ENCODE measurements at regions not wholly inside any gene's neighbourhood (a gene's known extent, or its start where the extent isn't known, plus 50 kb on each side); places are given as distances from the start of the nearest gene placed in this dataset.
"Not testable (repeated sequence)": the region's sequence is repeated elsewhere in the genome, so short reads cannot be mapped to it uniquely, and the experiment has no call there.

DNA sequence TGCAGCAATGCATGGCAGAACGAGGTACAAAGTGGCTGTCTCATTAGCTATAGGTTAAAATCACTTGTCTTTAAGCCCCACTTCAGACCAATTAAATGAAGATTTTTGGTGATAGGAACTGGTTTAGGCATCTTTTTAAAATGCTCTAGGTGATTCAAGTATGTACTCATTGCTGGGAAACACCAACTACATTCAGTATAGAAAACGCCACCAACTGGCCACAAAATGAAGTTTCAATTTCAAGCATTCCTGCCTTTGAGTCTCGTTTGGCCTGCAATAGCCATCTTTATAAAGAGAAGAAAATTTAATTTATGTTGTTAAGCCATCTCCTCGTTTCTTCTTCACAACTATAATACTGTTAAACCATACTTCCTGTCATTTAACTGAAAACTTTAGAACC lies 587.9 kb downstream of the GBE1 start:
- peak; percentile 31 for DNase-seq

GRCh38 chr3:81170298-81170697 lies 591.1 kb downstream of the GBE1 start:
- DNase-seq = no peak

DNA sequence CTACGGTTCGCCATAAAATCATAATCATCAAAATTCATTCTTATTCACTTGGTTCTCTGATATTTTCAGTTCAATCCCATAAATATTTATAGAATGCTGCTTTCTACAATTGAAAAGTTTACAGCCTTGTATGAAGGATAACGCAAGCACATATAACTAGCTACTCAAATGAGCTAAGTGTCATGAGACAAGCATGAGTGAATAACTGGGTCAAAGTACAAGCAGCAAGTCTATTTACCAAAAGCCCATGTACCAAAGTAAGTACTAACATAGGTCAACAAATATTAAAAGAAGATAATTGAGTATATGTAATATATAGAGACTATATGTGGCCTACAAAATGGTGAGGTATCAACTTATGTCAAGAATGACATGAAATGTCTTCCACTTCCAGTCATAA lies 596.6 kb downstream of the GBE1 start:
- no peak for DNase-seq

DNA sequence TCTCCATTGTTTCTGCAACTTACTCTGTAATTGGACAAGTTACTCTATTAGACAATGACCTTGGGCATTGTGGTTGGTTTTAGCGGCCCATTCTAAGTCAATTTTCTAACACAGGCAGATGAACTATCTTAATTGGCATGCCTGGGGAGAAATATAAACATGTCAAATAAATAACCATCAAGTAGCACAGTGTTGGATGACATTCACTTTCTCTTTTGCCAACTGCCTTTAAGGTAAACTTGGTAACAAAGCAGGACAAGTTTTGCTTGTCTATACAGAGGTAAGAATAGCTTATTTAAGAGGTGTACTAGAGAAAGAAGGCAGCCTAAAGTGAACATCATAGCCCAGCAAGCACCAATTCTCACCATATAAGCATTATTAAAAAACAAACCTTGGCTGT lies 599.6 kb downstream of the GBE1 start:
- no peak for DNase-seq

- DNase-seq = no peak
Observed at GRCh38 chr3:81161100-81161499, 600.3 kb downstream of the GBE1 start.

- DNase-seq = no peak
Observed at GRCh38 chr3:81154611-81155143, 606.8 kb downstream of the GBE1 start.

GRCh38 chr3:81152156-81152555 lies 609.3 kb downstream of the GBE1 start:
- no peak for DNase-seq

DNA sequence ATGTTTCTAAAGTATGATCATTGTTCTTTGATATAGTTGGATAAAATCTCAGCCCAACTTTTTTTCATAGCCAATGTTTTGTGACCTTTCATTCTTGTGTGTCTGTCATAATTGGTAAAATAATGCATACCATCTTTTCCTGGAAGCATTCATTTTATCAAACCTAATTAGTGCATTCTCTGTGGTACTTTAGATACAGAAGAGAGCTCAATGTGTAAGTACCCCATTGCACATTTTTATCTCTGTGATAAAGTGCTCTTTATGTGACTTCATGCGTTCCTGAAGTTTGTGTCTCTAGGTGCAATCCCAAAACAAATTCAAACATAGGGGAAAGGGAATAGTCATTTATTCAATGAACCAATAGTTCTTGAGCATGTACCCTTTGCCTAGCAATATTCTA lies 628.5 kb downstream of the GBE1 start:
- DNase-seq = no peak

- no peak for DNase-seq
Observed at GRCh38 chr3:81105789-81106488, 655.5 kb downstream of the GBE1 start.

DNA sequence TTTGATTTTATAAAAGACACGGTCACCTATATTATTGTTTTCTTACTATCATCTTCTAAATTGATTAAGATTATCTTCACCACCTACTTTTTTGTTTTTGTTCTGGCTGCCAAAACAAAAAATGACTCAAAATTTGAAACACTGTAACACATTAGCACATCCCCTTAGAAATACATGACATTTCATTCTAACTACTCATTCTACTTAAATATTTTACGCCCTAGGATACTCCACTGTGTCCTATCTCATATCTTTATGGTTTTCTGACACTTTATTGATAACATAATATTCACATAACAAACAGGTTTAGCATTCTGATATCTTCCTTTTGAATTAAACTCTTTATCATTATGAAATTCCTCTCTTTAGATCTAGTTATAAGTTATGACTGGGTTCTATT lies 656.2 kb downstream of the GBE1 start:
- DNase-seq = no peak

DNA sequence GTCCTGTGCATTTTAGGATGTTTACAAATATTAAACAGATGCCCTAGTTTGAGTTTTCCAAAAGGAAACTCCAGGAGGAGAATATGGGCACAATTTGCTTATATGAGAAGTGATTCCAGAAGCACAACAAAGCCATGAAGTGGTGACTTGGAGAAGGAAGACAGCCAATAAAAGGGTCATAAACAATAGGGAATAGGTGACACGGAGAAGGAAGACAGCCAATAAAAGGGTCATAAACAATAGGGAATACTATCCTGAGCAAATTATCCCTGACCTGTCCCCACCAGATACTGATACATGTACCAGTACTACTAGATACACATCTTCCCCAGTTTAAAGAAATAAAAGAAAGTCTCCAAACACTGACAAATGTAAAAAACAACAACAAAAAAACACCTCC lies 663.6 kb downstream of the GBE1 start:
- DNase-seq = no peak

DNA sequence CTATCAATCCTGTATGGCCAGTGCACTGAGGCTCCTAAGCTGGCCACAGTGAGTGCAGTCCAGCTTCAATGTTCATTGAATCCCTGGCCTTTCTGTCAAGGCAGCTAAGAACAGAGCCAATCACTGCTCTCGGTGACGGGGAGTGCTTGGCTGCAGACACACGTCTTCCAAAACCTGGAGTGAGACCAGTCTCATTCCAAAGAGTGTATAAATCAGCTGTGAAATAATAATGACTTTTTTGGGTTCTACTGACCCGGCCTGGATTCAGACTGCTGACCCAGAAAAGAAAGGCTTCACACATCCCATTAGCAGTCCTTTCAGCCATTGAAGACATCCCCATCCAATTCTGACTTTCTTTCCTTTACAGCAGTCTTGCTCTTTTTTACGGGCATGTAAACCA lies 665.5 kb downstream of the GBE1 start:
- no peak for DNase-seq

DNA sequence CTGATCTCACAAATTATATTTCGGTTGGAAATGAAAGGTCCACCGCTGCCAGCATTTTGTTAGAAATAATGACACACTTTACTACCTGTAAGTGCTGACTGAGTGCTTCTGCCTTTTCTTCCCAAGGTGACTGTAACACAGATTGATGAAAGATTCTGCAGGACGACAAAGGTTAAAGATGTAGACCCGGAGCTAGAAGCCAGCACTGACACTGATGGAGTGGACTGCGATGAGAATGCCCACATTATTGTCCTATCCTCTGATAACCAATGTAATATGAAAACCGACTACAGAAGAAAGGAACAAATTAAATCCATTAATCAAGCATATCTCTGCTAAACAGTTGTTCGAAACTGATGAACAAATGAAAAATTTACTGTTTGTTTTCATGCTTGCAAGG lies 666.5 kb downstream of the GBE1 start:
- DNase-seq = no peak

GRCh38 chr3:81087607-81088006 lies 673.8 kb downstream of the GBE1 start:
- DNase-seq = no peak

- no peak for DNase-seq
Observed at GRCh38 chr3:81086348-81086747, 675.1 kb downstream of the GBE1 start.

DNA sequence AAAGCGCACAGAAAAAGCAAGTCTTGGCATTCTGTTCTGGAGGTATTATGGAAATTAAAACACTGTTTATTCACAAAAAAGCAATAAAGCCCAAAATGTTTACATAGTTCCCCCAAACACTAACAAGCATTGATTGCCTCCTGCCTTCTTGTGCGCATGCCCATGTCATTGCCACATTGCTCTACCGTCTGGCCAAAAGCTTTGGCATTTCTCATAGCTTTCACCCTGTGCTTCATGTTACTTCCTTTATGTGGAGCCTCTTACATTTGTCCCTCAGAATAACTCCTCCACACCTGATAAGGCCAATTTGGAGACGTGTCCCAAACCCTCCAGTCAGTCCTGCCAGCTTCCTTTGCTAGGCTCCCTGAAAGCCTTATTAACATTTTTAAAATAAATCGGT lies 680.8 kb downstream of the GBE1 start:
- DNase-seq = no peak

DNA sequence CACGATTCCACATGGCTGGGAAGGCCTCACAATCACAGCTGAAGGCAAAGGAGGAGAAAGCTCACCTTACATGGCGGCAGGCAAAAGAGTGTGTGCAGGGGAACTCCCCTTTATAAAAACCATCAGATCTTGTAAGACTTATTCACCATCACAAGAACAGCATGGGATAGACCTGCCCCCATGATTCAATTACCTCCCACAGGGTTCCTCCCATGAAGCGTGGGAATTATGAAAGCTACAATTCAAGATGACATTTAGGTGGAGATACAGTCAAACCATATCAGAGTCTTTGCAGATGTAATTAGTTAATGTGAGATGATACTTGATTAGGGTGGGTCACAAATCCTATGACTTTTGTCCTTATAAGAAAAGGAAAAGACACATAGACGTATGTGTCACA lies 688.9 kb downstream of the GBE1 start:
- DNase-seq = no peak

- DNase-seq = no peak
Observed at GRCh38 chr3:81068546-81068945, 692.9 kb downstream of the GBE1 start.

GRCh38 chr3:81063896-81064295 lies 697.5 kb downstream of the GBE1 start:
- DNase-seq = no peak

DNA sequence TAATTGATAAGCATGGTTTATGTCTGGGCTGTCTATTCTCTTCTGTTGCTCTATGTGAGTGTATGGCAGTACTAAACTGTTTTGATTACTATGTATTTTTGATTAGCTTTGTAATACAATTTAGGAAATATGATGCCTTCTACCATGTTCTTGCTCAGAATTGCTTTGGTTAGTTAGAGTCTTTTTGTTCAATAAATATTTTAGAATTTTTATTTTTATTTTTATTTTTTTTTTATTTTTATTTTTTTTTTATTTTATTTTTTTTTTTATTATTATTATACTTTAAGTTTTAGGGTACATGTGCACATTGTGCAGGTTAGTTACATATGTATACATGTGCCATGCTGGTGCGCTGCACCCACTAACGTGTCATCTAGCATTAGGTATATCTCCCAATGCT lies 710.3 kb downstream of the GBE1 start:
- not testable (repeated sequence) for DNase-seq

GRCh38 chr3:81048058-81048665 lies 713.3 kb downstream of the GBE1 start:
- no peak for DNase-seq

GRCh38 chr3:81045976-81046375 lies 715.5 kb downstream of the GBE1 start:
- DNase-seq = no peak

DNA sequence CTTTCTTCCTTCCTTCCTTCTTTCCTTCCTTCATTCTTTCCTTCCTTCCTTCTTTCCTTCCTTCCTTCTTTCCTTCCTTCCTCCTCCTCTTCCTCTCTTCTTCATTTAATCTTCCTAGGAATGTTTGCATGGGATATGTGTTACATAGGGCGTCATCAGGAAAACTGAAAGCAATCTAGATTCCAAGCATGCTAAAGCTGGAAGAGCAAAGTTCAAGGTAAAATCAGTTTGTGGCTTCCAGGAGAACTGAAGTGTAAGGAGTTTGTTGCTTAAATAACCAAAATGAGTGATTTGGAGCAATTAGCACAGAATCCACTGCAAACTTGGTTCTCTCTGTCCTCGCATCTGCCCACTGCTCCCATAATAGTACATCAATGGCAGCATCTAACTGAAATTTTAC lies 716.2 kb downstream of the GBE1 start:
- no peak for DNase-seq

DNA sequence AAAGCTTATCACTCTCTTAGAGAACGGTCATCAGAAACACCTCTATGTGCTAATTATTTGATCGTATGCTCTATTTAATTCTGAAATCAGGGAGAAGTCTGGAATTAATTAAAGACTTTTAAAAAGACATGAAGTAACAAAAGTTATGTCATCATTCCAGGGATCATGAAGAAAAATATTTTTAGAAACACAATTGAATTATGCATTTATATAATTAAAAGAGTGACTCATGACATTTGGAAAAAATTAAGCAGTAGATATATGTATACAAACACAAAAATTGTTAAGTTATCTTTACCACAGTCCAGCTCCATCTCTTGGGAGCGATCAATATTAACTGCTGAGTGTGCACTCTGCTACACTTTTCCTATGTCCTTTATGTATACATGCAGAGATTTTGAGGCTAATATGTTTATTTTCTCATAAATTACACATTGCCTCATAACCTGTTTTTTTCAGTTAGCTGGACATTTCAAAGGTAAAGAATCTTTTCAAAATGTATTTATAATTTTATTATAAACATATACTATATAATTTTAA lies 717.7 kb downstream of the GBE1 start:
- no peak for DNase-seq

- no peak for DNase-seq
Observed at GRCh38 chr3:81043009-81043408, 718.4 kb downstream of the GBE1 start.
